ENCODE measurements at regions not wholly inside any gene's neighbourhood (a gene's known extent, or its start where the extent isn't known, plus 50 kb on each side); places are given as distances from the start of the nearest gene placed in this dataset.
A peak's percentile ranks its signal among the peaks of the same experiment; 100 is the strongest.

DNA sequence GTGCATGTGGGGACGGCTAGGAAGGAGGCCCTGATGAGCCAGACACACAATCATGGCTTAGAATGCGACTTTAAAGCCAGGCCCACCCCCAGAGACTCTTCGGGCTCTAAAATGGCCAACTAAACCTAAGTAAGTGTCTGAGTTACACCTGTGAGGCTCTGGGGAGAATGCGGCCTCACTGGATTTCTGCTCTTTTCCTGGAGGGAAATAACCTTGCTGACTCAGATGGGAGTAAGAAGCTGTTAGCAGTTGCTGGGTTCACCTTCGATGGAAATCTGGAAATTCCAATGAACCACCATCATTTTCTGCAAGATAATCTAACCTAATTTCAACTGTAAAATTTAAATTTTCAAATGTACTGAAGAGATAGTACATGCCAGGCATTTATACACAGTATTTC lies 97.6 kb upstream of the MAML3 start:
- ATAC-seq: no peak
- Mint-ChIP-seq H3K27me3 (peaks cover 48% of the 10 kb centered on the region), H3K36me3 (ENCODE audit: low read depth) (no peaks in the 10 kb centered on the region), H3K4me1 (peaks cover 6% of the 10 kb centered on the region), H3K4me3 (peak overlapping the region; percentile 86), H3K27ac (no peak overlapping the region)
- H3K9me3 ChIP-seq (ENCODE audit: control insufficient read depth, low read length, poor library complexity, severe bottlenecking): no peaks in the 10 kb centered on the region
- DNase-seq: no peak

DNA sequence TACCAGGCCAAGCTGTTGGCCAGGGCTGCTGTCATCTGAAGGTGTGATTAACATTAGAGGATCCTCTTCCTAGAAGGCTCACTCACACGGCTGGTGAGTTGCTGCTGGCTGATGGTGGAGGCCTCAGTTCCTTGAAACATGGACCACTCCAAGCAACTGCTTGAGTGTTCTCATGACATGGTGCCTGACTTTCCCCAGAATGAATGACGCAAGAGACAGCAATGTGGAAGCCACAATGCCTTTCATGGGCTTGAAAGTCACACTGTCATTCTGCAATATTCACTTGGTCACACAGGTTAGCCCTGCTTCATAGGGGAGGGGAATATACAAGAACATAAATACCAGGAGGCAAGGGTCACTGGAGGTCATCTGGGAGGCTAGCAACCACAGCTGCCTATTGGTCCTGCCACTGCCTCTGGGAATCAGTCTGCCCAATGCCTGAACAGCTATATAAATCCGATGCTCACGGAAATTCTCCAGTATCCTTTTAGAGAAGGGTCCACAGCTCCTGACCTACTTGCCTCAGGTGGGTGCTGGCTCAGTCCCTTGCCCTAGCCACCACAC lies 97.1 kb upstream of the MAML3 start:
- Mint-ChIP-seq H3K4me3 (no peak overlapping the region), H3K27me3 (peaks cover 46% of the 10 kb centered on the region), H3K36me3 (ENCODE audit: low read depth) (no peaks in the 10 kb centered on the region), H3K4me1 (peaks cover 6% of the 10 kb centered on the region), H3K27ac (no peak overlapping the region)
- no peak for ATAC-seq
- no peaks in the 10 kb centered on the region for H3K9me3 ChIP-seq (ENCODE audit: control insufficient read depth, low read length, poor library complexity, severe bottlenecking)
- no peak for DNase-seq

DNA sequence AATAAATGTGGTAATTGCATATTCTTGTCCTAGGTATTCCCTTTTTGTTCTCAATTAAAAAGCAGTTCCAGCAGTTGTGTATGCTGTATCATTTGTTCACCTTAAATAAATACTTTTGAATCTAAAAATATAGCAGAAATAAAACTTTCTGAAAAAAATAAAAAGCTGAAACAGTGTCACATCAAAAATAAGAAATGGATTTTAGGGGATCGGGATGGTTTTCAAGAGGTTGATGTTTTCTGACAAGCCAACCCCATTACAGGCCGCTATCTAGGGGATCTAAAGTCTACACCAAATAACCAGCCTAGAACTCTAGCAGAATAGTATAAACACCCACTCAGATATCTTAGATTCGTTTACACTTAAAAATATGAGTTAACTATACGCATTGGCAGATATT lies 95.4 kb upstream of the MAML3 start:
- H3K27me3 Mint-ChIP-seq: peaks cover 32% of the 10 kb centered on the region
- DNase-seq: no peak
- H3K4me1 Mint-ChIP-seq: peaks cover 6% of the 10 kb centered on the region
- H3K4me3 Mint-ChIP-seq: no peak overlapping the region
- no peaks in the 10 kb centered on the region for H3K36me3 Mint-ChIP-seq (ENCODE audit: low read depth)
- H3K9me3 ChIP-seq (ENCODE audit: control insufficient read depth, low read length, poor library complexity, severe bottlenecking): no peaks in the 10 kb centered on the region
- H3K27ac Mint-ChIP-seq: no peak overlapping the region
- no peak for ATAC-seq

DNA sequence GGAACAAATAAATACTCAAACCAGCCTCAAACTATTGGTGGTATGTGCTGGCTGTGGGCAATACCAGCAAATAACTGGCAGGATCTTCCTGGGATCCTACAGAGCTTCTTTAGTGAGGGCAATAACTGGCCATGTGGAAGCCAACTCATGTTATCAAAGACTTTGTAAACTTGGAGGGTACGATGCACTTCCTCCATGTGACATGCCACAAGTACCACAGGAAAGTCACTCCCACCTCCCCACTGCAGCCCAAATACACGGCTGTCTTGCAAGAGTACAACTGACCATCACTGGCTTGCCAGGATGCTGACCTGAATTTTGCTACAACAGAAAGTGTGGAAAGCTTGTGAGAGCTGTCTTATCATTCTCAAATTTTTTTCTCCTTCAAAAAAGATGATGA lies 93.3 kb upstream of the MAML3 start:
- no peaks in the 10 kb centered on the region for H3K36me3 Mint-ChIP-seq (ENCODE audit: low read depth)

DNA sequence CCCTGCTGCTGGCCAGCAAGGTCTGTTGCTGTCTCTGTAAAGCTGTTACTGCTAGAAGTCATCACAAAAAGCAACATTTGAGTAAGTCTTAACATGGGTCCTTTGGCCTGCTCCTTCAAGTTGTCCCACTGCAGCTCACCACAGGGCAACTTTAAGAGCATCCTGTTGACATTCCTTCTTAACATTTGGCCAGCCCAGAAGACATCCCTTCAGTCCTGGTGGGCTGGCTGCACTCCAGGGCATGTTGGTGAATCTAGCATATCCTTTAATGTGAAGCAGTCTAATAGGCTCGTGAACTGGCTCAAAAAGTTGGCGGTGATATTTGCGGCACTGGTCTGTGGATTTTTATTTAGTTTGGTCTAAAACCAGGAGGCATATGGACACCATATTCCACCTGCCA lies 92.2 kb upstream of the MAML3 start:
- Mint-ChIP-seq H3K27ac (no peak overlapping the region), H3K4me3 (no peak overlapping the region), H3K36me3 (ENCODE audit: low read depth) (no peaks in the 10 kb centered on the region), H3K4me1 (peaks cover 12% of the 10 kb centered on the region), H3K27me3 (peaks cover 19% of the 10 kb centered on the region)
- no peaks in the 10 kb centered on the region for H3K9me3 ChIP-seq (ENCODE audit: control insufficient read depth, low read length, poor library complexity, severe bottlenecking)
- DNase-seq (no peak), ATAC-seq (no peak)

More for the DNA sequence above, 93.3 kb upstream of the MAML3 start:
- DNase-seq (no peak), ATAC-seq (no peak)
- Mint-ChIP-seq H3K4me1 (peaks cover 13% of the 10 kb centered on the region), H3K27me3 (peaks cover 20% of the 10 kb centered on the region), H3K27ac (no peak overlapping the region), H3K4me3 (no peak overlapping the region)
- no peaks in the 10 kb centered on the region for H3K9me3 ChIP-seq (ENCODE audit: control insufficient read depth, low read length, poor library complexity, severe bottlenecking)

DNA sequence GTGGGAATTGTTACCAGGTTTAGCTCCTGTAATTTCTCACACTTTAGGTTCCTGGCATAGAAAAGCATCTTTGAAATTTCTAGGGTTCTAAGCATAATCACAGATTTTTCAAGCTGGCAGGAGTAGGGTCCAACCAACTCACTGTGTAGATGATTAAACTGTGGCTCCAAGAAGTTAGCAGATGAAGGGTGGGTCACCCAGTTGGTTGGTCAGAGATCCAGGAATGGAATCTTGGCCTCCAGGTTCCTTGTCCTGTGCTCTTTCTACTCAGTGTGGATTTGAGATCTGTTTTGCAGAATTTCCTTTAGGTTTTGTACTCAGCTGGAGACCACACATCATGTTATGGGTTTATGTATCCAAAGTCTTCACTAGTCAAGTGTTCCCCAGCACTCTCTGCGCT lies 90.3 kb upstream of the MAML3 start:
- DNase-seq (no peak), ATAC-seq (no peak)
- no peaks in the 10 kb centered on the region for H3K9me3 ChIP-seq (ENCODE audit: control insufficient read depth, low read length, poor library complexity, severe bottlenecking)
- no peak overlapping the region for H3K27ac Mint-ChIP-seq
- H3K27me3 Mint-ChIP-seq: peaks cover 24% of the 10 kb centered on the region
- H3K4me3 Mint-ChIP-seq: no peak overlapping the region
- H3K4me1 Mint-ChIP-seq: peaks cover 12% of the 10 kb centered on the region
- no peaks in the 10 kb centered on the region for H3K36me3 Mint-ChIP-seq (ENCODE audit: low read depth)

DNA sequence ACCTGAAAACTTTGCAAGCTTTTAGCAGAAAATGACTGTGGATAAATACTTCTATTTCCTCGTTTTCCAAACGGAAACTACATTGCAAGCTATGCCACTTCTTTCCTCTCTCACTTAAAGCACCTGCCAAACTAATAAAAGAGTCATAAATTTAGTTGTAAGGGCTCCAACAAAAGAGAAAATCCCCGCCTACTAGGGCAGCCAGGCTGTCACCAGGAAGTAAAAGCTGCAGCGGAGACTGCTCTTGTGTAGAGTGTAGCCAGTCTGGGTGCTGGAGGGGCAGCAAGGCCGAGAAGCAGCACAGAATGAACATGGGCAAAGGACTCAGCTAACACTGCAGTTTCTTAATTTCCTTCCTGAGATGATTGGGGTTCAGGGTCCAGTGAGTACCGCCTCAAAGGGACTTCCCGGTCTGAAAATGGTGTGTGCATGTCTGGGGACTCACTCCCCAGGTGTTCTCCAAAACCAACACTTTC lies 89.3 kb upstream of the MAML3 start:
- H3K27me3 Mint-ChIP-seq: peaks cover 28% of the 10 kb centered on the region
- H3K4me1 Mint-ChIP-seq: peaks cover 14% of the 10 kb centered on the region
- no peaks in the 10 kb centered on the region for H3K36me3 Mint-ChIP-seq (ENCODE audit: low read depth)
- H3K27ac Mint-ChIP-seq: peak overlapping the region; percentile 19
- H3K4me3 Mint-ChIP-seq: peak overlapping the region; percentile 21
- ATAC-seq (peak; percentile 50), DNase-seq (no peak)
- H3K9me3 ChIP-seq (ENCODE audit: control insufficient read depth, low read length, poor library complexity, severe bottlenecking): no peaks in the 10 kb centered on the region

DNA sequence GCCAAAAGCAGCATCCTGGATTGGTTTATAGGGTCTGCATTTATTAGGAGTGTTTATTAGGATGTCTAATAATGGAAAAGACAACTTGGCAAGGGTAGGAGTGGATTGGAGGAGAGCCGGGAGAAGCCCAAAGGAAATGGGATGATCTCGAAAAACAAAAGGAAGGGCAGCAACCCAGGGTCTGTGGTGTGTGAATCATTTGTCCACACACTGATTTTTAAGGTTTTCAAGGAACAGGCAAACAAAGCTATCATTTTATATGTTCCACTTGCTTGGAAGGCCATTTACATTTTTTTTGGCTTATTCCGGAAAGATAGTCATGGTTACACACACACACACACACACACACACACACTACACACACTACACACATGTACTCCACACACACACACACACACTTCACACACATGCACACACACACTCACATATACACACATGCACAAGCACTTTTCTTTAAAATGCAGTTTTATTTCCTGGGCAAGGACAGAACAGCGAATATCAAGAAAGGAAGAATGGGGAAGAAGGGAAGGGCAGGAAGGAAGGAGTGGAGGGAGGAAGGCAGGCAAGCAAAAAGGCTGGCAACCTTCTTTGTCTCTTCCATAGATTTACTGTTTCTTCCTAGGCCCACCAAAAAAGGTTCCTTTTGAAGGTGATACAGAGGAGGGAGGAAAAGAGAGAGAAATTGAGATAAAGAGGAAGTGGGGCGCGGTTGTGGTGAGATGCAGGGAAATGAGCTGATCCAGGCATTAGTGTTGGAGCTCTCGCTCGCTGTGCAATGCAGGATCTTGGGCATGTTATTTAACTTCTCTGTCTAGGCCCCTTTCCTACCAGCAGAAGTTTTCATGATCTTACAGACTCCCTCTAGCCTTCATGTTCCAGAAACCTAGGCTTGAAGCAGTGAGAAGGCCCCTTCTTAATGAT lies 88.6 kb upstream of the MAML3 start:
- no peak for DNase-seq
- peak overlapping the region; percentile 10 for H3K4me3 Mint-ChIP-seq
- H3K27ac Mint-ChIP-seq: peak overlapping the region; percentile 19
- peaks cover 16% of the 10 kb centered on the region for H3K4me1 Mint-ChIP-seq
- H3K9me3 ChIP-seq (ENCODE audit: control insufficient read depth, low read length, poor library complexity, severe bottlenecking): no peaks in the 10 kb centered on the region
- no peaks in the 10 kb centered on the region for H3K36me3 Mint-ChIP-seq (ENCODE audit: low read depth)
- H3K27me3 Mint-ChIP-seq: peaks cover 30% of the 10 kb centered on the region
- peak; percentile 39 for ATAC-seq

DNA sequence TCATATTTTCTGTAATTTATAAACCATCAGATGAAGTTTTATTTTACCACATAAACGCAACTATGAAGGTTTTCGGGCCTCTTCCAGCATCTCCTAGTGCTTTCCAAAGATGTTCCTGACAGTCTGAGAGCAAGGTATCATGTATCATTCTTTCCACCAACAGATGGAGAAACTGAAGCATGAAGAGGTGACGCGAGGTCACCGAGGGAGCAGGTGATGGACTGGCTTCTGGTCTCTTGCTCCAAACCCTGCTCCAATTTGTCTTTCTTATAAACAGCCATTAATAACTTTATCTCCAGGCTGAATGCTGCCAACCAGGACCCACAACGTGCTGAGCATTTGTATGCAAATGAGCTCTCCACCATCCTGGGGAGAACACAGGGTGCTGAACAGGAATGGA lies 86.3 kb upstream of the MAML3 start:
- ATAC-seq: no peak
- DNase-seq: no peak

DNA sequence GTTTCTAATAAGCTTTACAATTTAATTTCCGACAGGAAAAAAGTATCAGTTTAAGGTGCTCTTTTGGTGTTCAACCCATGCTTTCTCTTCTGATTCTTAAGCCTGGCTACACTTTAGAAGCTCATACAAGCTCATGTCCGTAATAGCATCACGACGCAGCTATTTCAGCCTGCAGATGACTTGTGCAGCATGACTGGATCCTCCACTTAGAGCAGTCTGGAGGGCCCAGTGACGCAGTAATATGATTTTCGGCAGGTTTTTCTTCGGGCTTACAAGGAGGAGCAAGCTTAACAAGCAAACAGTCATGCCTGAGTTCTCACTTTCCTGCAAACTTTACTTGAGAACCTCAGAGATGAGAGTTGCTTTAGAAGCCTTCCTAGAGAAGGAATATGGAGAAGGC lies 85.3 kb upstream of the MAML3 start:
- H3K27ac Mint-ChIP-seq: no peak overlapping the region
- peaks cover 19% of the 10 kb centered on the region for H3K4me1 Mint-ChIP-seq
- no peaks in the 10 kb centered on the region for H3K36me3 Mint-ChIP-seq (ENCODE audit: low read depth)
- ATAC-seq (no peak), DNase-seq (no peak)
- H3K27me3 Mint-ChIP-seq: peaks cover 37% of the 10 kb centered on the region
- H3K4me3 Mint-ChIP-seq: no peak overlapping the region
- no peaks in the 10 kb centered on the region for H3K9me3 ChIP-seq (ENCODE audit: control insufficient read depth, low read length, poor library complexity, severe bottlenecking)

More for the DNA sequence above, 86.3 kb upstream of the MAML3 start:
- no peak overlapping the region for H3K4me3 Mint-ChIP-seq
- H3K36me3 Mint-ChIP-seq (ENCODE audit: low read depth): no peaks in the 10 kb centered on the region
- H3K27me3 Mint-ChIP-seq: peaks cover 37% of the 10 kb centered on the region
- H3K9me3 ChIP-seq (ENCODE audit: control insufficient read depth, low read length, poor library complexity, severe bottlenecking): no peaks in the 10 kb centered on the region
- H3K27ac Mint-ChIP-seq: no peak overlapping the region
- H3K4me1 Mint-ChIP-seq: peaks cover 16% of the 10 kb centered on the region

DNA sequence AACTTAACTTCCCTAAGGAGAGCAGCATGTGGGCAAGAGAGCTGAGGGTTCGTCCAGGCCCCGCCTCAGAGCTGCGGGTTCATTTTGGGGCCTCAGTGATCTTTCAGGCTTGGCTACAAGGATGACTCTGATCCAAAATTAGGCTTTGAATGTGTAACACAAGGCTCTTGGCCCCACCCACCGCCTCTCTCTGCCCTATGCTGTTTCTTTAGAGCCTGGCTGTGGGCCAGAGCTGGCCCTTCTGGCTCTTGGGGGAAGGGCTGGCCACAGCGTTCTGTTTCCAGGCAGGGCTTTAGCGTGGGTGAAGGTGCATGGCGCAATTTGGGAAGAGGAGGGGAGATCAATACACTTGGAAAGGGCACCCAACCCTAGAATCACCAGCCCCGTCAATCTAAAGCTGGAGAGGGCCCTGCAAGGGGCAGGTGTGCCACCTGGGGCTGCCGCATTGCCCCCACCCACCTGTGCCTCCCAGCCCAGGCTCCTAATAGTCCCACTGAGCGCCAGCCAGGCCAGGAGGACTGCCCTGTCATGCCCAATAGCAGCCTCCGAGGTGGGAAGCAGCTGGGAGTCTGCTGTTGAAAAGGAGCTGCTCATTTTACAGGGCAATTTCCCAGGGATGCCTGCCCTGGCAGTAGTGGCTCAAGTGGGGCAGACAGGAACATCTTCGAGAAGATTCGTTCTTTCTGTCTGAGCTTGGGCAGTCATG lies 84.5 kb upstream of the MAML3 start:
- no peaks in the 10 kb centered on the region for H3K36me3 Mint-ChIP-seq (ENCODE audit: low read depth)
- peaks cover 17% of the 10 kb centered on the region for H3K4me1 Mint-ChIP-seq
- no peak for DNase-seq
- H3K4me3 Mint-ChIP-seq: no peak overlapping the region
- no peaks in the 10 kb centered on the region for H3K9me3 ChIP-seq (ENCODE audit: control insufficient read depth, low read length, poor library complexity, severe bottlenecking)
- ATAC-seq: no peak
- H3K27ac Mint-ChIP-seq: no peak overlapping the region
- H3K27me3 Mint-ChIP-seq: peaks cover 37% of the 10 kb centered on the region

DNA sequence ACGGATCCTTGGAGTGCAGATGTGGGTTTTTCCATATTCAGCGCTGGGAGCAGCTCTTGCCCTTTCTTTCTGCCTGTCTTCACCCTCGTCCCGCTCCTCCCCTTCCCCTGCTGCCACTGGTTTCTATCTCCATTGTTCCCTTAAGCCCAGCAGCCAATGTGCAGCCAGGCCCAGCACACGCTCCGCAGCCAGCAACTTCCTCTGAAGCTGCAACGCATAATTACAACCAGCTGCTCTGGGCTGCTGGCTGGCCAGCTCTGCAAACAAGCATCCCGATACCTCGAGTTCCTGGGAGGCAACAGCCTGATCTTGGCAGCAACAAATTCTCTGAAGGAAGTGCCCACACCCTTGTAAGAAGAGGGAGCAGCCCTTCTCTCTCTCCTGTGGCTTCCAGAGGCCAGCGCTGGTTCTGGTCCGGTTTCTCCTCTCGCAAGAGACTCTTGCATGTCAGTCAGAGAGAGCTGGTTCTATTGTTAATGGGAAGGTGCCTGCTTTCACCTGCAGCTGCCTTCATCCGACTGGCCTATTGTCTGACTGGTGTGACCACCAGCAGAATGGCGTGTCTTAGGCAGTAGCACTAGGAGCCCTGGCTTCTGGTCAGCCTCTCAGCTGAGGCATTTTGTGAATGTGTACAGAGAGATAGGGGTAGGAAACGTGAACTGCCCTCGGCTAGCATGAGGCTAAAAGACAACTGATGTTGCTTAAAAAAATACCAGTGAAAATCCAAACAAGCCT lies 83.8 kb upstream of the MAML3 start:
- DNase-seq (no peak), ATAC-seq (no peak)
- H3K36me3 Mint-ChIP-seq (ENCODE audit: low read depth): no peaks in the 10 kb centered on the region
- no peak overlapping the region for H3K4me3 Mint-ChIP-seq
- peaks cover 10% of the 10 kb centered on the region for H3K4me1 Mint-ChIP-seq
- no peaks in the 10 kb centered on the region for H3K9me3 ChIP-seq (ENCODE audit: control insufficient read depth, low read length, poor library complexity, severe bottlenecking)
- peaks cover 37% of the 10 kb centered on the region for H3K27me3 Mint-ChIP-seq
- H3K27ac Mint-ChIP-seq: no peak overlapping the region

DNA sequence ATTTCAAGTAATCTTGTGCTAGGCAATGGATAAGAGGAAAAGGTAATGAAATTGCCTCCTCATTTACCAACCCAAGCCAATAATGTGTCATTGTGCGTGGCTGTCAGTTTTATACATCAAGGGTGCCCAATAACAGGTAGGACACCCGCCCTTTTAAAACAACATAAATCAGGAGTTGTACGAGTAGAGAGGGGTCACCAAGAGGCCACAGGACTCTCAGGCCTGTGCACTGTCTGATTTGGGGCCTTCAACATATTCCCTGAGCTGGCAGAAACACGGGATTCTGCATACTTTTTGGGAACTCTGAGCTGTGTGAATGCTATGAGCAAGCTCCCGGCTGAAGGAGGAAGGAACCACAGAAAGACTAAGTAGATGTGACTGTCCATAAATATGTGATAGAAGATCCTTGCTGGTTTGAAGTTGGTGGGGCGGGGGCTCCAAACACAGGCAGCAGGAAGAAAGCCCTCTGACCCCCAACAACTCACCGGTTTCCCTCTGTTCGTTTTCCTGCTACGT lies 82.7 kb upstream of the MAML3 start:
- ATAC-seq: no peak
- DNase-seq: no peak
- Mint-ChIP-seq H3K4me1 (peaks cover 7% of the 10 kb centered on the region), H3K27ac (no peak overlapping the region), H3K27me3 (peaks cover 32% of the 10 kb centered on the region), H3K36me3 (ENCODE audit: low read depth) (no peaks in the 10 kb centered on the region), H3K4me3 (no peak overlapping the region)
- no peaks in the 10 kb centered on the region for H3K9me3 ChIP-seq (ENCODE audit: control insufficient read depth, low read length, poor library complexity, severe bottlenecking)
